ENCODE measurements at regions not wholly inside any gene's neighbourhood (a gene's known extent, or its start where the extent isn't known, plus 50 kb on each side); places are given as distances from the start of the nearest gene placed in this dataset.

DNA sequence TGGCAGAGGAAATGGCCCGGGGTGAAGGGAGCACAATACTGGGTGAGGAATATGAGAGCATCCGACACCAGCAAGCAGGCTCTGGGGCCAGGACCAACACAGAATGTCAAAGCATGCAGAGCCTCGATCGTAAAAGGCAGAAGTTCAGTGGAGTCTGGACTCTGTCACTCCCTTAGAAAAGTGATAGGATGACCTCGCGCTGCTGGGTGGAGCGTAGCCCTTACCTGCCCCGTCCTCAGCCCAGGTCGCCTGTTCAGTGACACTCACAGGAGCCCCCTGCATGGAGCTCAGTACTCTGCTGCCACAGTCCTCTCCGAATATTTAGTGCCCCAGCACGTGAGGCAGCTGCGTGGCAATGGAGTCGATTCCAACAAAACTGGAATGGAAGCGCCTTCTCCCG lies 236.7 kb upstream of the MYT1L start:
- no peak for TF ChIP-seq CTCF (conservative IDR thresholded peaks at IDR 0.05; ENCODE audit: low read length)
- TF ChIP-seq EZH2phosphoT487 (IDR thresholded peaks at IDR 0.05; ENCODE audit: borderline replicate concordance, low read depth, low read length) = no peak
